Keratinocyte (primary cell): ENCODE measurements at regions not wholly inside any gene's neighbourhood (a gene's known extent, or its start where the extent isn't known, plus 50 kb on each side); places are given as distances from the start of the nearest gene placed in this dataset.

ENCODE experiments used
- DNase-seq: peaks from one replicate; pipeline ENCODE4 v3.0.0-alpha.2; 2011; ENCODE audit warnings: low read depth, missing footprints, low spot score
- FAIRE-seq: peaks from 2 replicates; lab custom pipeline; 2011; peaks lifted over from hg19 to GRCh38; lab: Jason Lieb, UNC
- H2AFZ ChIP-seq: 2 replicates; pipeline ENCODE4 v1.6.0; 2012; ENCODE audit warnings: low read length, control low read depth, inconsistent platforms; ENCODE audit not compliant: control insufficient read depth
- H3K27ac ChIP-seq: 2 replicates; pipeline ENCODE4 v1.5.1; 2011; ENCODE audit warnings: low read length; ENCODE audit not compliant: control insufficient read depth, insufficient read depth
- H3K27me3 ChIP-seq: 3 replicates; pipeline ENCODE4 v1.6.0; 2011; ENCODE audit warnings: low read length; ENCODE audit not compliant: control insufficient read depth, insufficient read depth; ENCODE audit errors: extremely low read depth
- H3K36me3 ChIP-seq, 2 experiments: 2 replicates in 1 of 2; 3 replicates in 1 of 2; pipeline ENCODE4 v1.5.1; 2011; ENCODE audit warnings: low read length in 2 of 2, mild to moderate bottlenecking in 1 of 2; ENCODE audit not compliant: control insufficient read depth in 2 of 2, insufficient read depth in 2 of 2; ENCODE audit errors: extremely low read depth in 1 of 2
- H3K4me1 ChIP-seq: 3 replicates; pipeline ENCODE4 v1.5.1; 2011; ENCODE audit warnings: low read length; ENCODE audit not compliant: control insufficient read depth, insufficient read depth; ENCODE audit errors: extremely low read depth
- H3K4me2 ChIP-seq: 3 replicates; pipeline ENCODE4 v1.6.0; 2011; ENCODE audit warnings: low read depth, low read length; ENCODE audit not compliant: control insufficient read depth, insufficient read depth; ENCODE audit errors: extremely low read depth
- H3K4me3 ChIP-seq, 3 experiments: fragments of 200-600 bp in 1 of 3; sonication (generic) in 1 of 3; 2 replicates in 2 of 3; 3 replicates in 1 of 3; pipeline ENCODE4 v1.5.1; 2011 to 2016; ENCODE audit warnings: low read length in 3 of 3, mild to moderate bottlenecking in 3 of 3, control low read depth in 2 of 3, inconsistent platforms in 1 of 3, low read depth in 1 of 3, mixed read lengths in 1 of 3, mixed run types in 1 of 3, moderate library complexity in 1 of 3; ENCODE audit not compliant: control insufficient read depth in 2 of 3, insufficient read depth in 2 of 3; ENCODE audit errors: extremely low read depth in 1 of 3
- H3K79me2 ChIP-seq: 2 replicates; pipeline ENCODE4 v1.6.0; 2012; ENCODE audit warnings: low read length; ENCODE audit not compliant: control insufficient read depth, insufficient read depth
- H3K9ac ChIP-seq: 3 replicates; pipeline ENCODE4 v1.6.0; 2011; ENCODE audit warnings: low read length; ENCODE audit not compliant: control insufficient read depth, insufficient read depth; ENCODE audit errors: extremely low read depth
- H3K9me1 ChIP-seq: 3 replicates; pipeline ENCODE4 v1.6.0; 2011; ENCODE audit warnings: low read length; ENCODE audit not compliant: control insufficient read depth, insufficient read depth; ENCODE audit errors: extremely low read depth
- H3K9me3 ChIP-seq: 2 replicates; pipeline ENCODE4 v1.5.1; 2012; ENCODE audit warnings: low read depth, low read length; ENCODE audit not compliant: control insufficient read depth
- H4K20me1 ChIP-seq: 3 replicates; pipeline ENCODE4 v1.6.0; 2011; ENCODE audit warnings: low read length; ENCODE audit not compliant: control insufficient read depth, insufficient read depth; ENCODE audit errors: extremely low read depth
- EZH2 ChIP-seq: IDR thresholded peaks from one replicate; pipeline ENCODE4 v1.6.1; 2012; ENCODE audit warnings: inconsistent platforms, mild to moderate bottlenecking, low read length, moderate library complexity
- dilution Hi-C: fragments of 300-500 bp; cut with MboI; formaldehyde crosslinking; loops from one replicate; pipeline ENCODE4 v1.7.0; 2020; ENCODE audit warnings: low sequenced_read_pairs; ENCODE audit not compliant: extremely low pct_ligation_motif_present
- TF ChIP-seq, protein P1 (sequence below), 3 experiments: IDR thresholded peaks in 1 of 3; conservative IDR thresholded peaks in 1 of 3; optimal IDR thresholded peaks in 1 of 3; 2 replicates in 2 of 3; 3 replicates in 1 of 3; pipeline versions ENCODE3 to v1.5.1; 2011; ENCODE audit warnings: low read length in 3 of 3, mild to moderate bottlenecking in 3 of 3, moderate library complexity in 2 of 3, control low read depth in 1 of 3, inconsistent platforms in 1 of 3; ENCODE audit not compliant: insufficient read depth in 2 of 3; ENCODE audit errors: extremely low read depth in 1 of 3

DNA sequence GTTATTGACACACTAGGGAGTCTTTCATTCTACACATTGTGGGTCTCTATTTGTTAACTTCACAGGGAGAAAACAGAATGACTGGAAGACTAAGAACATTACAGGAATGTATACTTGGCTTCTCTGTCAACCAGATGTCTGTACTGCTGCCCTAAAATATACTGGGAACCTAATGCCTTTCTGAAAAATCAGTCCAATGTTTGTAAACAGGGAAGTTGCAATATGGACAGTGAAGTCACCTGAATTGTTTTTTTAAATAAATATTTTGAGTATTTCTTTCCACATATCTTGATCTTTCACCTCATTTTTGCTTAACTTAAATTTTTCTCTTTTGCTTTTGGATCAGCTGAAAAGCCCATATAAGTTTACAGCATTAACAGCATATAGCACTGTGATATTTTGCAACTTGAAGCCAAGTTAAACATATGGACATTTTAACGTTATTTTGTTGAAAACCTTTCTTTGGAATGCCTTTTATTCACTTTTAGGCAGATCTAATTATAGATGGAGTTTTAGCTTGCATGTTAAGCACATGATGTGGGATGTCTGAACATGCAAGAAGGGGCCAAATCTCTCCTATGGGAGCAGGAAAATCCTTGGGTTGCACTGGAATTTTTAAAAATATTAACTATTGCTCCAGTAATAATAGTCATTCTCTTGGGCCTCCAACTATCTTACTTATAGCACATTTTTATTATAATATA, 137.7 kb upstream of the TWIST2 start:
- H3K4me2 ChIP-seq: no peak overlapping the region
- dilution Hi-C loops: no loop called here
- no peak for TF ChIP-seq EZH2
- TF ChIP-seq, protein P1, sequence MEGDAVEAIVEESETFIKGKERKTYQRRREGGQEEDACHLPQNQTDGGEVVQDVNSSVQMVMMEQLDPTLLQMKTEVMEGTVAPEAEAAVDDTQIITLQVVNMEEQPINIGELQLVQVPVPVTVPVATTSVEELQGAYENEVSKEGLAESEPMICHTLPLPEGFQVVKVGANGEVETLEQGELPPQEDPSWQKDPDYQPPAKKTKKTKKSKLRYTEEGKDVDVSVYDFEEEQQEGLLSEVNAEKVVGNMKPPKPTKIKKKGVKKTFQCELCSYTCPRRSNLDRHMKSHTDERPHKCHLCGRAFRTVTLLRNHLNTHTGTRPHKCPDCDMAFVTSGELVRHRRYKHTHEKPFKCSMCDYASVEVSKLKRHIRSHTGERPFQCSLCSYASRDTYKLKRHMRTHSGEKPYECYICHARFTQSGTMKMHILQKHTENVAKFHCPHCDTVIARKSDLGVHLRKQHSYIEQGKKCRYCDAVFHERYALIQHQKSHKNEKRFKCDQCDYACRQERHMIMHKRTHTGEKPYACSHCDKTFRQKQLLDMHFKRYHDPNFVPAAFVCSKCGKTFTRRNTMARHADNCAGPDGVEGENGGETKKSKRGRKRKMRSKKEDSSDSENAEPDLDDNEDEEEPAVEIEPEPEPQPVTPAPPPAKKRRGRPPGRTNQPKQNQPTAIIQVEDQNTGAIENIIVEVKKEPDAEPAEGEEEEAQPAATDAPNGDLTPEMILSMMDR (optimal IDR thresholded peaks at IDR 0.05 in 1 of 3, IDR thresholded peaks at IDR 0.05 in 1 of 3, conservative IDR thresholded peaks at IDR 0.05 in 1 of 3; ENCODE audit: extremely low read depth in 1 of 3, insufficient read depth in 2 of 3, low read length in 3 of 3): no peak
- no peak overlapping the region for H2AFZ ChIP-seq
- H3K27ac ChIP-seq: no peak overlapping the region
- DNase-seq (no peak), FAIRE-seq (no peak)
- H3K9me1 ChIP-seq: no peaks in the 10 kb centered on the region
- no peaks in the 10 kb centered on the region for H3K79me2 ChIP-seq
- peaks cover 7% of the 10 kb centered on the region for H3K27me3 ChIP-seq
- no peaks in the 10 kb centered on the region for H3K36me3 ChIP-seq
- no peaks in the 10 kb centered on the region for H3K4me1 ChIP-seq
- H3K9me3 ChIP-seq: no peaks in the 10 kb centered on the region
- H3K4me3 ChIP-seq: no peak overlapping the region
- no peak overlapping the region for H3K9ac ChIP-seq
- no peaks in the 10 kb centered on the region for H4K20me1 ChIP-seq

GRCh38 chr2:238710787-238711186, 137.1 kb upstream of the TWIST2 start:
- no peaks in the 10 kb centered on the region for H3K9me3 ChIP-seq
- H3K36me3 ChIP-seq: no peaks in the 10 kb centered on the region
- DNase-seq (no peak), FAIRE-seq (no peak)
- H2AFZ ChIP-seq: no peak overlapping the region
- H3K27ac ChIP-seq: no peak overlapping the region
- H3K4me3 ChIP-seq: no peak overlapping the region
- no peaks in the 10 kb centered on the region for H4K20me1 ChIP-seq
- H3K9ac ChIP-seq: no peak overlapping the region
- H3K4me2 ChIP-seq: no peak overlapping the region
- H3K27me3 ChIP-seq: peaks cover 7% of the 10 kb centered on the region
- H3K4me1 ChIP-seq: no peaks in the 10 kb centered on the region
- H3K9me1 ChIP-seq: no peaks in the 10 kb centered on the region
- dilution Hi-C loops: no loop called here
- H3K79me2 ChIP-seq: no peaks in the 10 kb centered on the region
- TF ChIP-seq EZH2: no peak
- TF ChIP-seq, protein P1 (optimal IDR thresholded peaks at IDR 0.05 in 1 of 3, IDR thresholded peaks at IDR 0.05 in 1 of 3, conservative IDR thresholded peaks at IDR 0.05 in 1 of 3; ENCODE audit: extremely low read depth in 1 of 3, insufficient read depth in 2 of 3, low read length in 3 of 3): no peak
